ENCODE measurements at regions not wholly inside any gene's neighbourhood (a gene's known extent, or its start where the extent isn't known, plus 50 kb on each side); places are given as distances from the start of the nearest gene placed in this dataset.
A peak's percentile ranks its signal among the peaks of the same experiment; 100 is the strongest.

DNA sequence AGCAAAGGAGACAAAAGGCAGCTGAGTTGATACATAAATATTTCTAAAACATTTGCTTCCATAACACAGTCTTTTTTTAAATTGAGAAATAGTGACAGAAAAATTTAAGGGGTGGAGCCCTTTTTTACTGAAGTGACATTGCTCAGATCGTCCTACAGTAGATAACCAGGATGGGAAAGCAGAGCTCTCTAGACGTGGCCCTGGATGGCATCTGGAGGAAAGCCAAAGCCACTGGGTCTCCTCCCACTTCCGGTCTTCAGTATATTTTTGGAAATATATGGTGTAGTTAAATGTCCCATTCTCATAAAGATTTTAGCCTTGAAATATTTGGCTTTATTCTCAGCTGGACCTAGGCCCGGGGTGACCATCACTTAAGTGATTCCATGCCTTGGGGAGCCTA, 326.1 kb downstream of the ZNF621 start:
- Histone ChIP-seq H3K27ac (replicated peaks in 1 of 4) (no peak overlapping the region), H3K4me1 (peaks cover 0 to 3% (median under 1%) of the 10 kb centered on the region in 4 donors), H3K27me3 (no peaks in the 10 kb centered on the region), H3K9me3 (peaks cover 0 to under 1% (median 0%) of the 10 kb centered on the region in 4 donors), H3K36me3 (no peaks in the 10 kb centered on the region), H3K4me3 (no peak overlapping the region)
- peak; percentile 29 for DNase-seq (ENCODE audit: extremely low spot score)
- 68% methylated on average over 4 of the region's 4 CpGs for WGBS
- TF ChIP-seq, protein P1, sequence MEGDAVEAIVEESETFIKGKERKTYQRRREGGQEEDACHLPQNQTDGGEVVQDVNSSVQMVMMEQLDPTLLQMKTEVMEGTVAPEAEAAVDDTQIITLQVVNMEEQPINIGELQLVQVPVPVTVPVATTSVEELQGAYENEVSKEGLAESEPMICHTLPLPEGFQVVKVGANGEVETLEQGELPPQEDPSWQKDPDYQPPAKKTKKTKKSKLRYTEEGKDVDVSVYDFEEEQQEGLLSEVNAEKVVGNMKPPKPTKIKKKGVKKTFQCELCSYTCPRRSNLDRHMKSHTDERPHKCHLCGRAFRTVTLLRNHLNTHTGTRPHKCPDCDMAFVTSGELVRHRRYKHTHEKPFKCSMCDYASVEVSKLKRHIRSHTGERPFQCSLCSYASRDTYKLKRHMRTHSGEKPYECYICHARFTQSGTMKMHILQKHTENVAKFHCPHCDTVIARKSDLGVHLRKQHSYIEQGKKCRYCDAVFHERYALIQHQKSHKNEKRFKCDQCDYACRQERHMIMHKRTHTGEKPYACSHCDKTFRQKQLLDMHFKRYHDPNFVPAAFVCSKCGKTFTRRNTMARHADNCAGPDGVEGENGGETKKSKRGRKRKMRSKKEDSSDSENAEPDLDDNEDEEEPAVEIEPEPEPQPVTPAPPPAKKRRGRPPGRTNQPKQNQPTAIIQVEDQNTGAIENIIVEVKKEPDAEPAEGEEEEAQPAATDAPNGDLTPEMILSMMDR (IDR thresholded peaks at IDR 0.05), result no peak
- TF ChIP-seq EP300 (IDR thresholded peaks at IDR 0.05), result no peak
- TF ChIP-seq POLR2A (IDR thresholded peaks at IDR 0.05; ENCODE audit: low read depth), result no peak
- TF ChIP-seq POLR2AphosphoS5 (IDR thresholded peaks at IDR 0.05), result no peak
- intact Hi-C loops (cut with DNase I), result no loop called here

DNA sequence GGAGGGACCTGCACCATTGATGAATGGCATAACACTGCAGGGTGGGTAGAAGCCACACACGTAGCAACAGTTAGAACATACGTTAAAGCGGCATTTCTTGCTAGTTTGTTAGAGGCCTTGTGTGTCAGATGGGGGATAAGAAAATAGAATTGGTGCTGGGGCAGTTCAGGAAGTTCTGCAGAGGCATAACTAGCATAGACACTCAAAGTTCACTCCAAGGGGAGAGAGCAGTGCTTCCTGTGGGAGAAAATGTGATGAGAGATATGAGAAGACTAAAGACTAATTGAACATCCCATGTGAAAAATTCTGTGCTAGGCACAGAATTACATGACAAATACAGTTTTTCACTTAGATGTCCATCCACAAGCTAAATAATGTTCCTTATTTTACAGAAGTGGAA, 327.1 kb downstream of the ZNF621 start:
- H3K9me3 ChIP-seq, result no peaks in the 10 kb centered on the region
- 85% methylated on average over 3 of the region's 3 CpGs for WGBS
- H3K4me3 ChIP-seq, result no peak overlapping the region
- H3K4me1 ChIP-seq, result peaks cover 0 to 8% (median 2%) of the 10 kb centered on the region in 4 donors
- no peak for DNase-seq (ENCODE audit: extremely low spot score)
- H3K27ac ChIP-seq (replicated peaks in 1 of 4), result no peak overlapping the region
- no peaks in the 10 kb centered on the region for H3K36me3 ChIP-seq
- intact Hi-C loops (cut with DNase I), result no loop called here
- TF ChIP-seq POLR2AphosphoS5 (IDR thresholded peaks at IDR 0.05) (no peak), EP300 (IDR thresholded peaks at IDR 0.05) (no peak), POLR2A (IDR thresholded peaks at IDR 0.05; ENCODE audit: low read depth) (no peak)
- TF ChIP-seq, protein P1 (IDR thresholded peaks at IDR 0.05), result no peak
- no peaks in the 10 kb centered on the region for H3K27me3 ChIP-seq

DNA sequence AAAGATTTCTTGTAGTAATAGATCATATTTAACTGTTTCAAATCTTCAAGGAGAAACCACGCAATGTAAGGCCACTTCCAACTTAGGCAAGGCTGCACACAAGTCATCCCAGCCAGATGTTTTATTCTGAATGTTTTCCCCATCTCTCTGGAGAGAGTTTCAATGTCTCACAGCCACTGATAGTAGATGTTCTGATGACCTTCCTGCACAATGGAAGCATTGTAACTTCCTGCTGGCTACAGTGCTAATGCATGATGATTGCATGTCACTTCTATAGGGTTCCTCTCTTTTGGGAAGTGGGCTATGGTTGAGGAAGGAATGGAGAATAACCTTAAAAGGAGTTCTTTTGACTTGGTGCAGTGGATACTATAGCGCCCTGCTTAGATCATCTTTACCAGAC, 328.0 kb downstream of the ZNF621 start:
- no peak for TF ChIP-seq POLR2AphosphoS5 (IDR thresholded peaks at IDR 0.05)
- no peak for TF ChIP-seq EP300 (IDR thresholded peaks at IDR 0.05)
- no peak for TF ChIP-seq POLR2A (IDR thresholded peaks at IDR 0.05; ENCODE audit: low read depth)
- TF ChIP-seq, protein P1 (IDR thresholded peaks at IDR 0.05), result no peak
- H3K27ac ChIP-seq (replicated peaks in 1 of 4), result no peak overlapping the region
- 100% methylated on average over 2 of the region's 2 CpGs for WGBS
- H3K27me3 ChIP-seq, result no peaks in the 10 kb centered on the region
- H3K9me3 ChIP-seq, result no peaks in the 10 kb centered on the region
- no peak overlapping the region for H3K4me3 ChIP-seq
- intact Hi-C loops (cut with DNase I), result no loop called here
- H3K36me3 ChIP-seq, result no peaks in the 10 kb centered on the region
- peaks cover 0 to 8% (median 2%) of the 10 kb centered on the region in 4 donors for H3K4me1 ChIP-seq
- no peak for DNase-seq (ENCODE audit: extremely low spot score)

DNA sequence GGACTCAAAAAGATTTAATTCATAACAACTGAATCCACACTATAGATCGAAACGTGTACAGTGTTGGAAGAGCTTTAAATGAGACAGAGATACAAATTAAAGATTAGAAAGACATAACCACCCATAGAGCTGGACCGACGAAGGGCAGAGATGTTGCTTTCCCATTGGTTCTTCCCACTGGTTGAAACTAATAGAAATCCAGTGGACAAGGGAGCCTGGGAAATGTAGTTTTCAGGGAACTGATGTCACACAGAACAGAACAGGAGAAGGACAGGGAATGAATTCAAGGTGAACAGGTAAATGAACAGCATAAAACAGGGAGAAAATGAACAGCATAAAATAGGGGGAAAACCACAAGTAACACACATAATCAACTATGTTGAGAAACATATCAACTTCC, 328.7 kb downstream of the ZNF621 start:
- peak; percentile 37 for DNase-seq (ENCODE audit: extremely low spot score)
- Histone ChIP-seq H3K4me3 (no peak overlapping the region), H3K27me3 (no peaks in the 10 kb centered on the region), H3K9me3 (no peaks in the 10 kb centered on the region), H3K27ac (replicated peaks in 1 of 4) (no peak overlapping the region), H3K4me1 (peaks cover 0 to 8% (median 2%) of the 10 kb centered on the region in 4 donors), H3K36me3 (no peaks in the 10 kb centered on the region)
- no peak for TF ChIP-seq POLR2AphosphoS5 (IDR thresholded peaks at IDR 0.05)
- TF ChIP-seq, protein P1 (IDR thresholded peaks at IDR 0.05), result no peak
- no peak for TF ChIP-seq POLR2A (IDR thresholded peaks at IDR 0.05; ENCODE audit: low read depth)
- TF ChIP-seq EP300 (IDR thresholded peaks at IDR 0.05), result no peak
- intact Hi-C loops (cut with DNase I), result no loop called here
- WGBS, result 93% methylated on average over 4 of the region's 4 CpGs

DNA sequence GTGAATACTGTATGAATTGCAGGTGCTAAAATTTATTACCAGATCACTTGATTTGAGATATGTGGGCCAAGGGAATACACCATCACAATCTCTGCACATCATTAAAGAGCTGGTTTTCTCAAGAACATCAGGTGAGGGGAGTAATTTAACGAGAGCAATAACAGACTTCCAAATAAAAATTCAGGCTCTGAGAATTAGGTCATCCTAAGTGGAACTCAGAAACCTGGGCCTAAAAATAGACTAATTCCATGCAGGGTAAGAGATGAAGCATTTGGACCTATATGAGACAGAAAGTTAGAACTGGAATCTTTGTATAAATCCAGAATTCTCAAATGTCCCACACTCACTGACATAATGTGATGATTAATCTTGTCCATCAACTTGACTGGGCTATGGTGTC, 331.1 kb downstream of the ZNF621 start:
- H3K36me3 ChIP-seq, result no peaks in the 10 kb centered on the region
- intact Hi-C loops (cut with DNase I), result no loop called here
- no peaks in the 10 kb centered on the region for H3K27me3 ChIP-seq
- H3K27ac ChIP-seq (replicated peaks in 1 of 4), result peak overlapping the region in 1 of 4 donors; percentile 3
- no peak for DNase-seq (ENCODE audit: extremely low spot score)
- no peaks in the 10 kb centered on the region for H3K9me3 ChIP-seq
- TF ChIP-seq, protein P1 (IDR thresholded peaks at IDR 0.05), result no peak
- TF ChIP-seq POLR2A (IDR thresholded peaks at IDR 0.05; ENCODE audit: low read depth) (no peak), POLR2AphosphoS5 (IDR thresholded peaks at IDR 0.05) (no peak), EP300 (IDR thresholded peaks at IDR 0.05) (no peak)
- WGBS, result 38% methylated on average over 1 of the region's 1 CpG
- peaks cover 0 to 8% (median 2%) of the 10 kb centered on the region in 4 donors for H3K4me1 ChIP-seq
- H3K4me3 ChIP-seq, result no peak overlapping the region
